Femur (tissue), 1 donor: ENCODE measurements at regions not wholly inside any gene's neighbourhood (a gene's known extent, or its start where the extent isn't known, plus 50 kb on each side); places are given as distances from the start of the nearest gene placed in this dataset.
"Not testable (repeated sequence)": the region's sequence is repeated elsewhere in the genome, so short reads cannot be mapped to it uniquely, and the experiment has no call there.

ENCODE experiments used
- DNase-seq: peaks from one replicate; pipeline ENCODE4 v3.0.0-alpha.2; 2017

- DNase-seq: no peak
Observed at GRCh38 chr15:20367093-20367492, 174.5 kb downstream of the GOLGA6L6 start.

DNA sequence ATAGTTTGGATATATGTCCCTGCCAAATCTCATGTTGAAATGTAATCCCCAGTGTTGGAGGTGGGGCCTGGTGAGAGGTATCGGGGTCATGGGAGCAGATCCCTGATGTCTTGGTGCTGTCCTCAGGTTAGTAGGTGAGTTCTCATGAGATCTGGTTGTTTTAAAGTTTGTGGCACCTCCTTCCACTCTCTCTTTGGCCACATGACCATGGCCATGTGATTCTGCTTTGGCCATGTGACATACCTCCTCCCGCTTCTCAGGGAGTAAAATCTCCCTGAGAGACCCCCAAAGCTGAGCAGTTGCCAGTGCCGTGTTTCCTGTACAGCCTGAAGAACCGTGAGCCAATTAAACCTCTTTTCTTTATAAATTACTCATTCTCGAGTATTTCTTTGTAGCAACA, 178.0 kb downstream of the GOLGA6L6 start:
- not testable (repeated sequence) for DNase-seq

- no peak for DNase-seq
Observed at GRCh38 chr15:20361091-20361490, 180.5 kb downstream of the GOLGA6L6 start.

DNA sequence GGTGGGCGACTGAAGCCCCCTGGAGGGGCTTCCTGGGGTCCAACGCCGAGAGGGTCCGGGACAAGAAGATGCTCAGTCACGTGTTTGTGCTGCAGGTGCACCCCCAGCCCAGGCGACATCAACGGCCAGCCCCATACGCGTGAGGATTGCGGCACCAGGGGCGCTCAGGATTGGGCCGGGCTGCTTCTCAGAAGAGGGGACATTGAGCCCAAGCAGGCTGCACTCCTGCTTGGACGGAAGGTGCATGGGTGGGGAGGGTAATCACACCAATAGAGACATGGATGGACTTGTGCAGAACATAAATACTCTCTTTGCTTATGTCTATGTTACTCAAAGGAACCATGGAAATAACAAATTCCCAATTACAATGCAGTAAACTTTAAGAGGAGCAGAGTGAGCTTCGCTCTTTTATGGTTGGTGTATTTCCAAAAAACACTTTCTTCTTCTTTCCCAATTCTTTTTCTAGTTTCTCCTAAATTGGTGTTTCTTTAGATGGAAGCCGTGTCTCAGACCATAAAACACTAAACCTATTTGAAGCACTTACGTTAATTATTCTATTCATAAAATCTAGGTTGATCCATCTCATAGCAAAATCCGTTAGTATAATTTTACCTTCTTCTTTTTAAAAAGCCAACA, 182.7 kb downstream of the GOLGA6L6 start:
- DNase-seq: no peak

GRCh38 chr15:20358066-20358778, 183.4 kb downstream of the GOLGA6L6 start:
- DNase-seq: peak; percentile 12

- no peak for DNase-seq
Observed at GRCh38 chr15:20357481-20358065, 184.0 kb downstream of the GOLGA6L6 start.

DNA sequence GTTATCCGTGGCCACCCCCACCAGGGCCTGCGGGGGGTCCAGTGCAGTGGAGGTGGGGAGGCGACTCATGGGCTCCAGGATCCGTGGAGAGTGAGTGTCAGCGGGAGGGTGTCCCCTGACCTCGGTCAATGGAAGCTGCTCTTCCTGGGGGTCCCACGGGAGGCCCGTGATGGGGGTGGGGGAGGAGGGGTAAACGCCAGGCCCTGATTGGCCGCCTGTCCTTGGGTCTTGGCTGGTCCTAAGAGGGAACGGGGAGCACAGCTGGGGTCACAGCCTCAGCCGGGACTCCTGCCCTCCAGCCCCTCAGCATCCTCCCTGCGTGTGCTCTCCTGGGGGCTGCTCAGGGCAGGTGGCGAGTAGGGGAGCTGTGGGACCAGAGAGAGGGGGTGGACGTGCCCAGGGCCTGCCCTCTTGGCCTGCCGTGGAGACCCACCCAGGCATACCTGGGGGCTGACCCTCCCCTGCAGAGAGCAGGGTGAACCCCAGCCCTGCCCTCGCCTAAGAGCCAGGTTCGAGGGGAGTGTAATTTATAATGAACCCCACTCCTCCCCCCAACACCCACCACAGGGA, 184.6 kb downstream of the GOLGA6L6 start:
- DNase-seq: no peak

DNA sequence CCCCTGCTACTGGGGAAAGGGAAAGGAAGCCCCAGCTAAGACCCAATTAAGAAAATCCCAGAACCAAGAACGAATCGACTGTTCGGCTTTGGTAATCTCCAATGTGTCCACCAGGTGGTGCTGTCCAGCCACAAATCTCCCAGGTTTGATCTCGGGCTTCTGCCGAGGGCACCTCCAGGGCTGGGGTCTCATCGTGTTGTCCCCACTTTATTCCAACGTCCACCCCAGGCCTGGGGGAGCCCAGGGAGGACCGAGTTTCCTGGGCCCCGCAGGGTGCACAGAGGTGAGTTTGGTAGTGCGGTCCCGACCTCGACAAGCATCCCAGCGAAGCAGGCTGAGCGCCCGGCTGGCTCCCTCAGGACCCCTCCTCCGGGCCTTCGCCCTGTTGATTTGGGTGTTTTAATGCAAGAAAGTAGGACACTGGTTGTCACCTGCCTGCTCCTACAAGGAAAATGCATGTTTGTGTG, 185.1 kb downstream of the GOLGA6L6 start:
- peak; percentile 15 for DNase-seq

GRCh38 chr15:20355256-20355868, 186.2 kb downstream of the GOLGA6L6 start:
- DNase-seq: no peak

GRCh38 chr15:20354884-20355223, 186.7 kb downstream of the GOLGA6L6 start:
- not testable (repeated sequence) for DNase-seq

GRCh38 chr15:20353966-20354883, 187.4 kb downstream of the GOLGA6L6 start:
- DNase-seq: no peak

DNA sequence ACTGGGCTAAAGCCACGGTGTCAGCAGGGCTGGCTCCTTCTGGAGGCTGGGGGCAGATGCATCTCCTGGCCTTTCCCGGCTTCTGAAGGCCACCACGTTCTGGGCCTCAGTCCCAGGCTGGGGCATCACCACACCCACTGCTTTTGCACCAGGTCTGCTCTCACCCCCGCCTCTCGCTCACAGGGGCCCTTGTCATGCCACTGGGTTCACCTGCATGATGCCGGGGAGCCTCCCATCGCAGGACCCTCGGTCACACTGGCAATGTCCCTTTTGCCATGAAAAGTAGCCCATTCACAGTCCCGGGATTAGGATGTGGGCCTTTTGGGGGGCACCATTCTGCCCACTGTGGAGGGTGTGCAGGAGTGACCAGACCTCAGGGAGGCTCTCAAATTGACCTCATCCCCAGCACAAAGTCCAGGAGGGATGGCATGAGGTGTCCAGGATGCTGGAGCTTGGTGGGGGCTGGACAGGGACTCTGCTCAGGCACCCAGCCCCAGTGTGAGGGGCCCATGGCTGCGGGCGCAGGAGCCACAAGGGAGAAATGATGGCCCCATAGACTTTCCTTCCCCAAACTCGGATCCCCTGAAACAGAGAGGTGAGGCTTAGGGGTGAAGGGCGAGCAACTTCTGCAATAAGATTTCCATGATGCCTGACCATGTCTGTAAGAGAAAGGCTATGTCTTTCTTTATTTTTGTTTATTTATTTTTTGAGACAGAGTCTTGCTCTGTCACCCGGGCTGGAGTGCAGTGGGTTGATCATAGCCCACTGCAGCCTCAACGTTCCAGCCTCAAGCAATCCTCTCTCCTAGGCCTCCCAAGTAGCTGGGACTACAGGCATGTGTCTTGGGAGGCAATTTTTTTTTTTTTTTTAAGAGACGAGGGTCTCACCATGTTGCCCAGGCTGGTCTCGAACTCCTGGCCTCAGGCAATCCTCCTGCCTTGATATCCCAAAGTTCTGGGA, 189.1 kb downstream of the GOLGA6L6 start:
- no peak for DNase-seq

- no peak for DNase-seq
Observed at GRCh38 chr15:20351448-20351971, 190.1 kb downstream of the GOLGA6L6 start.

DNA sequence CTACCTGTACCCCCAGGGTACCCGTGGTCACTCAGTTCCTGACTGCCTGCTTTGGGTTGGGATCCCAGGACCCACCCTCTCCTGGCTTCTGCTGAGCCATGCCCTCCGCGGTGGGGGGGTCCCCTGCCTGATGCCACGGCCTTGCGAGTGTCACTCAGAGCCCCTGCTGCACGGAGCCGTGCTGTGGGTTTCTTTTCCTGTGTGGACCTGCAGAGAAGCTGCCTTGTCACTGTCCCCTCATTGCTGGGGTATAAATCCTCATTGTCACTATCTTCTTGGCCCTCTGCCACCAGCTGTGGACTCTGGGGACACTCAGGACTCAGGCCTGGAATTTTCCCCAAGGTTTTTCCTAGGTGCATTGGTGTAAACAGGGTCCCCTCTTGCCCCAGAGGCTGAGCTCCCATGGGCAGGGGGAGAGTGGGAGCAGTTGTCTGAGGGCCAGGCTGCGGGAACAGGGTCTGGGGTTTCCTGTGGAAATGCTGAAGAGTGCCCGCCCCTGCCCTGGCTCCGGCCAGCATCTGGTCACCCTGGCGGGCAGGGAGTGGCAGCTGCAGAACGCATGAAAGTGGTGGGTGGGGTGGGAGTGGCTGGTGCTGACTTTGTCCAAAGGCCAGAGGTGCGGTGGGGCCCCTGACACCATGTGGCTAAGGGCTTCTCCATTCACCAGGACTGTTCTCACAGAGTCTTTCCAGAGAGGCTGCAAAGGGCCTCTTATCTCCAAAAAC, 191.7 kb downstream of the GOLGA6L6 start:
- peak; percentile 13 for DNase-seq

GRCh38 chr15:20348900-20349773, 192.5 kb downstream of the GOLGA6L6 start:
- peak; percentile 11 for DNase-seq

- no peak for DNase-seq
Observed at GRCh38 chr15:20348291-20348899, 193.2 kb downstream of the GOLGA6L6 start.

GRCh38 chr15:20346082-20346805, 195.4 kb downstream of the GOLGA6L6 start:
- no peak for DNase-seq
